ENCODE measurements at regions not wholly inside any gene's neighbourhood (a gene's known extent, or its start where the extent isn't known, plus 50 kb on each side); places are given as distances from the start of the nearest gene placed in this dataset.
"Not testable (repeated sequence)": the region's sequence is repeated elsewhere in the genome, so short reads cannot be mapped to it uniquely, and the experiment has no call there.

DNA sequence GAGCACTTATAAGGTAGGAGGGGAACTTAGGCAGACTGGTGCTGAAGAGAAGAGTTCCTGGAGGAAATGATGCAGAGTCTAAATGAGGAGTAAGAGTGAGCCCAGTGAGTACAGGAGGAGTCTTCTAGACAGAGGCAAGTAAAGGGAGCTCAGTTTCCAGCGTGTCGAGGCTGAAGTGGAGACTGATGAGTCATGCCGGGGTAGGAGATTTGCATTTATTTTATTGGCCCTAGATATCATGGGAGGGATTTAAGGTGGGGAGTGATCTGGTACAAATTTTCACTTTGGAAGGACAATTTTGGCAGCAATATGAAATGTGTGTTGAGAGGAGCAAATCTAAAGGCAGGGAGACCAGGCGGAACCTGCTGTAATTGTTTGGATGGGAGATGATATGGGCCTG, 157.5 kb downstream of the TTC8 start:
- no peak for DNase-seq (ENCODE audit: low read depth in 4 of 4, low spot score in 3 of 4)

DNA sequence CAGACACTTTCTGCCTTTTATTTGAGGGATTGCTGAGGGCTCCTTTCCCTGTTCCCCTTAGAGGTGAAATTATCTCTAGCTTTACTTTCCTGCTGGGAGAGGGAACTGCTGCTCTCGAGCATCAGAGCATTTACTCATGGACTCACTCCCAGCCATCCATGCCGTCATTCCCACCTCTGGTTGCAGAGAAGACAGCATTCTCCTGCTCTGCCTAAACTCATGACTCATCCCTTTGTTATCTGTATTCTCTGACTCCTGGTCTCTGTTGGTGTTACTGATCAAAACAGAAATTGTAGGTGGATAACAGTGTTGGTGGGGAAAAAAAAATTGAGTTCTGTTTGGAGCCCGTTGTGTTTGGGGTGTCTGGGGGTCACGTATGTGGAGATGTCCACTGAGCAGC, 159.3 kb downstream of the TTC8 start:
- DNase-seq (ENCODE audit: low read depth in 4 of 4, low spot score in 3 of 4): no peak

DNA sequence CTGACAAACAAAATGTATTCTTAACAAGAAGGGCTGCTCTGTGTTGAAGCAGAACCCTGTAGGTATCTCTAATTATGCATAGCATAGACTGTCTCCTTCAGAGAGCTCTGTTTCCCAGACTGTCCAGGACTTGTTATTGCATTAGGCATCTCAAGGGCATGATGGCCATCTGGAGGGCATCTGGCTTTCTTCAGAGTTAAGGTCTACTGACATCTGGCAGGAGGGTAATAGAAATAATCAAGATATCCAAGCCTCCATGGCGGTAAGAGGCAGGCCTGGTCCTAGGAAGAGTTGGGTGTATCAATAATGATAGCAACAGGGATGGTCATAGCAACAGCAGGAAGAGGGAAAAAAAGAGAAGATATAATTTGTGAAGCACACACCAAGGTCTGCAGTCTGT, 161.2 kb downstream of the TTC8 start:
- no peak for DNase-seq (ENCODE audit: low read depth in 4 of 4, low spot score in 3 of 4)

DNA sequence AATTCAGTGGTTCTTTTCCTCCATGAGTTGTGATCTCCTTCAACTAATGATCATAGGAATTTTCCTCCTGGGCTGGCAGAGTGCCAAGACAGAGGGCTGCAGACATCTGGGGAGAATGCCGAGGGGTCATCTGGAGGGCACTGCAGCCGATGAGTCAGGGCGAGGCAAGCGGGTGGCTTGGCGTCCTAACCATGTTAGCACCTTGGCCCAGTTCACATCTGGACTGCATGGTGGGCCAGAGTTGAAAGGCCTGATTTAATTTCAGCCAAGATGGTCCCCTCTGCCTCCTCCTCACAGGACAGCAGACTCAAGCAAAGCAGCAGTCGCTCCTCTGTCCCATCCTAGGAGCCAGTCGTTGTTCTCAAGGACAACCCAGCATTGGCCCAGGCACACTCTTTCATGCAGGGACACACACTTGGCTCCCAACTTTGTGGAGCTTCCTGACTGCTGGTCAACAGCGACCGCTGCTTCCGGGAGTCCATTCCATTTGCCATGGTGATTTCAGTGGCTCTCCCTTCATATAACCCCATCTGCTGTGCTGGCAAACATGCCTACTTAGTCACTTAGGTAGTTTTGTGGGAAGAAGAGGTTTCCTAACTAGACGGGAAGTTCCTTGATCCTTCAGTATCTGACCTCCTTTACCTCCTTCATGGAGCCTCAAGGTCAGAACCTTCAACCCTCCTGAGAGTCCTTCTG, 161.8 kb downstream of the TTC8 start:
- no peak for DNase-seq (ENCODE audit: low read depth in 4 of 4, low spot score in 3 of 4)

DNA sequence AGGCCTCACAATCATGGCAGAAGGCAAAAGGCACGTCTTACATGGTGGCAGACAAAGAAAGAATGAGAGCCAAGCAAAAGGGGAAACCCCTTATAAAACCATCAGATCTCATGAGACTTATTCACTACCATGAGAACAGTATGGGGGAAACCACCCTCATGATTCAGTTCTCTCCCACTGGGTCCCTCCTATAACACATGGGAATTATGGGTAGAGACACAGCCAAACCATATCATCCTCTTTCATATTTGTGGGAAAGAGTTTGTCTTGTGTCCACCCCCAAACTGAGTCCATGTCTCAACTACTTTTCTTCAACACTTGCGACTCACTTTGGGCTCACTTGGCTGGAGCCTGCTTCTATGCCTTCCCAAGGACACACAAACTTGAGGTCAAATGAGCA, 162.5 kb downstream of the TTC8 start:
- DNase-seq (ENCODE audit: low read depth in 4 of 4, low spot score in 3 of 4): not testable (repeated sequence)

DNA sequence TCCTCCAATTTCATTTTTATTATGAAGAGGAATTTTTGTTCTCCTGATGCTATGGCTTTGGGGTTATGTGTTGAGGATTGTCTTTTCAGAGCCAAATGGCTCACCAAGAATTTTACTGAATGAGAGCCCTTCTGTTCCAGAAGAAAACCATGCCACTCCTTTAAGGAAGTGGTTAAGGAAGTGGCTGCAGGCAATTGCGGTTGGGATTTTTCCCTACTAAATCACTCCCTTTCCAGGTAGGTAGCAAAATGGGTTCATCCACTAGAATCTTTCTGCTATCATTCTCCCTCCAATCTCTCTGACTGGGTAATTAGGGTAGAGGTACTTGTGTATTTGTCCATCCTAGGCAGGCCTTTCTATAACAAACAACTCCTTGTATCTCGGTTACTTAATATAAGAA, 163.1 kb downstream of the TTC8 start:
- no peak for DNase-seq (ENCODE audit: low read depth in 4 of 4, low spot score in 3 of 4)

DNA sequence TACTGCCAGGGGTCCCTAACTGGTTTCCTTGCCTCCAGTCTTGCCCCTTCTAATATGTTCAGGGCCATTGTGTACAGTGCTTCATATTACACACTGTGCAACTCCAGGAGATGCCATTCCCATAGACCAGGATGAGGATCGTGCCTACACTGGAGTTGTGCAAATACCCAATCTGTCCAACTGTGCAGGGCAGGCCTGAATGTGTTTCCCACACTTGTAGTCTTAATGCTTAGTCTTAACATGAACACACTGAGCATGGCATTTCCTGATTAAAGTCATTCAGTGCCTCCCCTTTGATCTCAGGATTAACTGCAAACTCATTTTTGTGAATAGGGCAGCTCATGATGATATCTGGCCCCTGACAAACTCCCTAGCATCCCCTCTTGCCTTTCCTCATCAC, 165.5 kb downstream of the TTC8 start:
- DNase-seq (ENCODE audit: low read depth in 4 of 4, low spot score in 3 of 4): no peak

DNA sequence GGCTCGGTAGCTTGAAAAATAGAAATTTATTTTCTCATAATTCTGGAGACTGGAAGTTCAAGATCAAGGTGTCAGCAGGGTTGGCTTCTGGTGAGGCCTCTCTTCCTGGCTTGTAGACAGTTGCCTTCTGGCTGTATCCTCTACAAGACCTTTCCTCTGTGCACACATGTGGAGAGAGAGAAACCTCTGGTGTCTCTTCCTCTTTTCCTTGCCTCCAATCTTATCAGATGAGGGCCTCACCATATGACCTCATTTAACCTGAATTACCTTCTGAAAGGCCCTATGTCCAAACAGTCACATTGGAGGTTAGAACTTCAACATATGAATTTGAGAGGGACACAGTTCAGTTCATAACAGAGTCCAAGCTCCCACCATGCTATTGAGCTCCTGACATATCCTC, 166.4 kb downstream of the TTC8 start:
- no peak for DNase-seq (ENCODE audit: low read depth in 4 of 4, low spot score in 3 of 4)

DNA sequence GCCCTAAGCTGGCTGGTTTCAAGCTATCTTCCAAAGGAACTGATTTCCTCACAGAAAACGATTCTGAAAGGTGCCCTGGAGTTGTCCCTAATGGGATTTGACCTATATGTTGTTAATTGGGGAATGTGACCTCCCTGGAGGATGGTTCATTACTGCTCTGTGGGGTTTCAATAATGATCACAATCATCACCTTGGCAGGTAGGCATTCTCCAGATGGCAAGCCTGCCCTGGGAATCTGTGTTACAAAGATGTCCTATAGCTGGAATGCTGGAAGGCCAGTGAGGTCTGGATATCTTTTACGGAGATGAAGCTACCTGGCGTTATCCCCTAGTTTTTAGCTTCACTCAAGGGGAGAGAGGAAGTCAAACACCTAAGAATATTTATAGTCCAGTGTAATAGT, 167.6 kb downstream of the TTC8 start:
- DNase-seq (ENCODE audit: low read depth in 4 of 4, low spot score in 3 of 4): no peak

DNA sequence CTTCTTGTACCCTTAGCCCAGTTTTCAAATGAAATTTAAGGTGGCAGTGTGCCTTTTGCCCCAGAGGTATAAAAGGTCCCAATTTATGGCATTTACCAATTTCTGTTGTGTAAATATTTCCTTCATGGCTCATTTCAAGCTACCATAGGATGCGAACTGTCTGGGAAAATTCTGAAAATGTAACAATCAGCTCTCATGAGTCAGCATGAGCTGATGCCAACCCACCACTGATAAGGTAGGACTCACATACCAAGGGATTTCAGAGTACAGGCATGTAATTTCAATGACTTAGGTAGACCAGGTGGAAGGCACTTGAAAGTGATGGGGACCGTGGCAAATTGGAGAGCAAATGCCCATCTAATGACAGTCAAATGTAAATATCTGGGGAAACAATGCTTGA, 169.5 kb downstream of the TTC8 start:
- DNase-seq (ENCODE audit: low read depth in 4 of 4, low spot score in 3 of 4): no peak

DNA sequence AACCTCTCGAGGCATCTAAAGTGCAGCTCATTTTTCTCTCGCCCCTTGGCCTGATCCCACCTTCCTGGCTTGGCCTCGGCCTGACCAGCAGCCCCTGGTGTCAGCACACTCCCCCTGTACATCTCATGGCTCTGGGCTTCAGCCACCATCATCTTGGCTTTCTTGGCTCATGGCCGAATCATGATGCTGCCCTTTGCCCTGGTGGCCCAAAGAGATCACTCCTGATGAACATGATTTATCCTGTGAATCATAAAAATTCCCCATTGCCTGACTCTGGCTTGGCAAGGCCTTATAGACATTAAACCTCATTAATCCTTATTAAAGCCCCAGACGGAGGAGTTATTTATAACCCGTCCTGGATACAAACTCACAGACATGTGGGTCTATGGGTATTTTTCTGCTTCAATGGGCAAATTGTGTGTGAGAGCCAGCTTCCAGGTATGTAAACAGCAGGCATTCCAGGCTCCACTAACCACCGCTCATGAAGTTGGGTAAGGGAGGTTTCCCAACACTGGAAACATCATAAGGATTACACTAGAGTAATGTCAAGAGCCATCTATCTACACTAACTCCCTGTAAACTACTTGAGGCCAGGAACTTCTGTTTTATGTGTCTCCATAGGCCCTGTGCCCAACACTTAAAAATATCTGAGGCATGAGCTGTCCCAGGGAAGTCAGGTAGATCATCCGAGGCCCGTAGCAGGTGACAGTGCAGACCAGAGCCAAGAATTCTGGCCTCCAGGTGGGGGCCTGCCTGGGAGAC, 171.2 kb downstream of the TTC8 start:
- DNase-seq (ENCODE audit: low read depth in 4 of 4, low spot score in 3 of 4): no peak

DNA sequence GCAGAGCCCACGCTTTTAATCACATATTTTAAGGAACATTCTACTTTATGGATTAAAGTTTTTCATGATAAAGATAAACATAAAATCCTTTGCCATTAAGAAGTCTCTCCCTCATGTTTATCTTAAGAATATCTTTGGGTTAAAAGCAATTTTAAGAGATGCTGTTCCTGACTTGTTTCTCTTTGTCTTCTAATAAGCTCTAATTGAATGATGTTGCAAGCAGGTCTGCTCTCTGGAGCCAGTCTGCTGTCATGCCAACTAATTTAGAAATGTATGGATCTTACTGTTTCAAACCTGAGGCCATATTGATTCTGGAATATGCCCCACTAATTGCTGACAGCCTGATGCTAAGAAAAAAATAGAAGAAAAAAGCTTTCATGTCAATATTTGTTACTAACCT, 173.6 kb downstream of the TTC8 start:
- DNase-seq (ENCODE audit: low read depth in 4 of 4, low spot score in 3 of 4): no peak

DNA sequence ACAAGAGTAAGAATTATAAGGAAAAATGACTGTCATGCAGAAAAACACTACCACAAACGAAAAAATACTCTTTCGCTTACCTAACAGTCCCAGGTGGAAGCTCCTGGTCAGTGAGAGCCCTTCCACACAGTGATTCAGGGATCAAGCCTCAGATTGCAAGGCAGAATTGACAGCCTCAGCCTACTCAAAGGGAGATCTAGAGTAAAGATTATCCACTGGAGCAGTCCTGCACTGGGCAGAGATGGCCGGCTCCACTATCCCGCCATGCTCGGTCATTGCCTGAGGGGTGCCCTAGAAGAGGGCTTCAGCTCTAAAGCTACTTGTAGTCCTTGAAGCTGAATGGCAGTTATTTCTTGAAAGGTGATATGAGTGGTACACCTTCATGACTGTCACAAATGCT, 174.7 kb downstream of the TTC8 start:
- no peak for DNase-seq (ENCODE audit: low read depth in 4 of 4, low spot score in 3 of 4)

DNA sequence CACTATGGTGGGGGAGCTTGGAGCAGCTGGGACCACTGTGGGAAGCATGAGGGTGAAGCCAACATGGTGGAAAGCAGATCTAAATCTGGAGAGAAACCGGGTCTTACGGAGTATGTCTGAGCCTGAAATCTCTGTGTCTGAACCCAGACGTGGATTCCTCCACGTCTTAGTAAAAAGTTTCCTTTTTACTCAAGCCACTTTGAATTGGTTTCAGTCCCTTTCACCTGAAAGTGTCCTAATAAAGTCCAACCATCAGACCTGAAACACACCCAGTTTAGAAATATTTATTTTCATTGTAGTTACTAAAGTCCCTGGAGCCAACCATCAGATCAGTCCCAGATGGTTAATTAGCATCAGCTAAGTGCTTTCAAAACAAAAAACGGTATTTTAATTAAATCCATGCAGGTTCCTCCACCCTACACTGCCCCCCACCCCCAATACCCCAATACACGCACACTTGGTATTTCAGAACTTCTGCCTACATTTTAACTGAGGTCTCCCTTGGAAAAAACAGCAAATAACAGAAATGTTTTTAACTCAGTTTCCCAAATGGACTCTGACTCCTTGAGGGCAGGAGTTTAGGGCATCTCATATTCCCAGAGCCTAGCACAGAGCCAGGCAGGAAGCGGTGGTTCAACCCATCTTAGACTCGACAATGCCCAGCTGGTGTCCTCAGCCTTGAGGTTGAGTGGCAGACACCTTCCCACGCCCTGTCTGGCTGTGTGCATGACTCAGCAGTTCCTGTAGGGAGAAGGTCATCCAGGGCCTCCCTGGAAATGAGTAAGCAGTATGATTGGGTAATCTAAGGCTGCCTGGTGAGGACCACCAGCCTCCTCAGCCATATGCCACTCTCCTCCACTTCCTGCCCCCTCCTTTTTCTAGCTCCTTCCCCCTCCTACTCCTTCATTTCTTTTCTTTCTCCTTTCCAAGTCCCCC, 175.8 kb downstream of the TTC8 start:
- no peak for DNase-seq (ENCODE audit: low read depth in 4 of 4, low spot score in 3 of 4)

DNA sequence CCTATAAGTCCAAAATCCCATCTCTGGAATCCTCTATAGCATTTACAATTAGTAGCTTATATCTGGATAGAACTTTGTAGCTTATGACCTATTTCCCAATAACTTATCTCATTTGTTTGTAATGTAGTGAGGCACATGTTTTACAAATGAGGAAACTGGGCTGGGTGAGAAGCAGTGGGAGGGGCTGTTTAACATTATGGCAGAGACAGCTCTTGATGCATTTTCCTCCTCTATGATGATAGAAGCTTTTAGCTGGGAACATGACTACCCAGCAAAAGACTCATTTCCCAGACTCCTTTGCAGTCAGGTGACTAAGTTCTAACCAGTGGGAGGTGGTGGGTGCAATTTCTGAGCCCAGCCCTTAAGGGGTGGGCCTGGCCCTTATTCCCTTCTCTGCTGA, 179.7 kb downstream of the TTC8 start:
- no peak for DNase-seq (ENCODE audit: low read depth in 4 of 4, low spot score in 3 of 4)

DNA sequence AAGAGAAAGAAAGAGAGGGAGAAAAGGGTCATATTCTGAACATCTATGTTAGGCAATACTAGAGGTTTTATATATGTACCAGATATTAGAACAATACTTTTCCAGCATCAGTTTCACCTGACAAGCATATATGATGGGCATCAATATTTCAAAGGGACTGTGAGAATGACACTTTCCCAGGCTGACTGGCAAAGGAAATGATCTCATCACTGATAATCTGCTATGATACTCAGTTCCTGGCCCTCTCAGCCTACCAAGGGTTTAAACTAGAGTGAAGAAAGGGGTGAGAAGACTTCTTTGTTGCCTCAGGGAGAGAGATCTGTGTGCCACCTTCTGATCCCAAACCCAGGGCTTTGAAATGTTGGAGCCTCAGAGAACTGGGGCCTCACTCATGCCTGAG, 183.5 kb downstream of the TTC8 start:
- no peak for DNase-seq (ENCODE audit: low read depth in 4 of 4, low spot score in 3 of 4)

DNA sequence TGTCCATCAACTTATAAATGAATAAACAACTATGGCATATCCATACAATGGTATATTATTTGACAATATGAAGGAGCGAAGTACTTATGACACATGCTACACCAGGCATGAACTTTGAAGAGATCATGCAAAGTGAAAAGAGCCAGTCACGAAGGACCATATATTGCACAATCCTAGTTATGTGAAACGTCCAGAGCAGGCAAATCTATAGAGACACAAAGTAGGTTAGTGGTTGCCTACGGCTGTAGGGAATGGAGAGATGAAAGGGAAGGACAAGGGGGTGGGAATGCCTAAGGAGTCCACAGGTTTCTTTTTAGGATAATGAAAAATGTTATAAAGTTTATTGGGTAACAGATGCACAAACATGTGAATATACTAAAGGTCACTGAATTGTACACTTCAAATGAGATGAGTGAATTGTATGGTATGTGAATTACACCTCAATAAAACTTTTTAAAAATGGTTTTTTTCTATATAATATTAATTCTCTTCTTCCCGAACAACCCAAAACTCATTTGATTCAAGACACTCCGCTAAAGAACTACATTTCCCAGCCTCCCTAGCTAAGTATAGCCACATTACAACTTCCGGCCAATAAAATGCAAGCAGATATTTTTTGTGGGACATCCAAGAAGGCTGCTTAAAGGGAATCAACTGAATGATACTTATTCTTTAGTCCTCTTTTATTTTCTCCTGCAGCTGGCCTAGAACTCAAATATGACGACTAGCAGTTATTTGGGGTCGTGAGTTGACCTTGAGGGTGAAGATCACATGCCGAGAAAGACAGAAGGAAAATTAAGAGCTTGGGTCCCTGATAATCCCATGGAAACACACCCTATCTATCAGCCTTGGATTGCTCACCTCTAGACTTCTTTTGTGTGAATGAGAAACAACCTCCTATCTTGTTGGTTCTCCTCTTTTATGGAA, 187.2 kb downstream of the TTC8 start:
- no peak for DNase-seq (ENCODE audit: low read depth in 4 of 4, low spot score in 3 of 4)

DNA sequence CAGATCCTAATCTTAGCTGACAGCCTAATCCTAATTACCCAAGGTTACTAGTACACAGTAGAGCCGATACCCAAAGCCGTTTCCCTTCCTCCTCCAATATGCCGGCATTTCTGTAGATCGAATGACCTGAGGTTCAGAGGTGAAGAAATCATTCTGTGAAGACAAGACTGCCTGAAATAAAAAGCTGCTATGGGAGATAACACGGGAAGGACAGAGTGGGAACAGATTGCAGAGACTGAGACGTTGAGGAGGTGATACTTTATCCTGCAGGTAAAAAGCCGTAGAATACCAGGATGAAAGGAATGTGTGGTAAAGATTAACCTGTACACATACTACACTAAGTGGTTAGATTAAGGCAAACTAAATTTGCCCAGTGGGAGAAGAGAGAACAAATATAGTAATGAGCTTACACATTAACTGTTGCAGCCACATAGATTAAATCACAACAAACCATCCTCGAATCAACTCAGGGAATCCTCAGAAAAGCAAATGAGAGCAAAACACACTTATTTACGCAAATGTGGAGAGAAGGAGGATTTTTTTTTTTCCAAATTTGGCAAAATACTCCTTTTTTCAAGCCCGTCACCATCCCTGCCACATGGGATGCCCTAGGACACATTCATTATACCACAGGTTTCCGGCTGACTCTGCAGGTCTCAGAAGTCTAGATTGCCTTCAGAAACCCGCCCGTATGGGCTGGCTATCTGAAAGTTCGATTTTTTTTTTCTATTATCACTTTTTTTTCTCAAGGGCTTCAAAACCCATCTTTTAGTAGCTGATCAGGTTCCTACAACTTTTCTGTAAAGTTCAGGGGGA, 188.0 kb downstream of the TTC8 start:
- no peak for DNase-seq (ENCODE audit: low read depth in 4 of 4, low spot score in 3 of 4)

DNA sequence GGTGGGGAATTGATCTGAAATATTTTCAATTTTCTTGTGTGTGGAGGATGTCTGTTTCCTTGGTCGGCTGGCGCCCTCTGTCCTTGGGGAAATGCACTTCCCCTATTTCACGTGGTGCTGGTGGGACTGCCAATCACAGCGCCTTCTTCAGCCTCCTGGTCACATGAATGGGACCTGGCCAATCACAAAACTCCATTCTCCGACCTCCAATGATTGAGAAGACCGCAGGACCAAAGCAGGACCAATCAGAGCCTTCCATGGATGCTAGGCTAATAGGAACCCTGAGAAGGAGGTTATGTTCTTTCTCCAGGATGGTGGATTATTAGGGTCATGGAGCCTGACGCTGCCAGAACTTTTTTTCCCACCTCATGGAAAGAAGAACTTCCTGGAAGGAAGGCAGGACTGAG, 188.7 kb downstream of the TTC8 start:
- no peak for DNase-seq (ENCODE audit: low read depth in 4 of 4, low spot score in 3 of 4)
